ENCODE measurements at regions not wholly inside any gene's neighbourhood (a gene's known extent, or its start where the extent isn't known, plus 50 kb on each side); places are given as distances from the start of the nearest gene placed in this dataset.

GRCh38 chr13:40187841-40188591 lies 478.4 kb downstream of the FOXO1 start:
- Histone ChIP-seq H3K79me2 (ENCODE audit: insufficient read depth, low read length) (no peaks in the 10 kb centered on the region), H3K9ac (ENCODE audit: low read length) (no peak overlapping the region), H4K20me1 (ENCODE audit: low read depth, low read length) (no peaks in the 10 kb centered on the region), H3K27ac (ENCODE audit: low read depth, low read length) (no peak overlapping the region), H3K9me3 (ENCODE audit: insufficient read depth, low read length) (no peaks in the 10 kb centered on the region), H3K9me2 (replicated peaks; ENCODE audit: insufficient read depth, low read length) (no peaks in the 10 kb centered on the region), H3K27me3 (ENCODE audit: low read length) (no peaks in the 10 kb centered on the region), H2AFZ (ENCODE audit: low read depth, low read length, severe bottlenecking) (no peak overlapping the region), H3K36me3 (ENCODE audit: low read length) (no peaks in the 10 kb centered on the region), H3K4me2 (ENCODE audit: low read depth, low read length, poor library complexity, severe bottlenecking) (no peak overlapping the region), H3K4me3 (ENCODE audit: insufficient read depth, low read length, poor library complexity, severe bottlenecking) (no peak overlapping the region), H3F3A (ENCODE audit: insufficient read depth) (no peaks in the 10 kb centered on the region)
- TF ChIP-seq, protein P1, sequence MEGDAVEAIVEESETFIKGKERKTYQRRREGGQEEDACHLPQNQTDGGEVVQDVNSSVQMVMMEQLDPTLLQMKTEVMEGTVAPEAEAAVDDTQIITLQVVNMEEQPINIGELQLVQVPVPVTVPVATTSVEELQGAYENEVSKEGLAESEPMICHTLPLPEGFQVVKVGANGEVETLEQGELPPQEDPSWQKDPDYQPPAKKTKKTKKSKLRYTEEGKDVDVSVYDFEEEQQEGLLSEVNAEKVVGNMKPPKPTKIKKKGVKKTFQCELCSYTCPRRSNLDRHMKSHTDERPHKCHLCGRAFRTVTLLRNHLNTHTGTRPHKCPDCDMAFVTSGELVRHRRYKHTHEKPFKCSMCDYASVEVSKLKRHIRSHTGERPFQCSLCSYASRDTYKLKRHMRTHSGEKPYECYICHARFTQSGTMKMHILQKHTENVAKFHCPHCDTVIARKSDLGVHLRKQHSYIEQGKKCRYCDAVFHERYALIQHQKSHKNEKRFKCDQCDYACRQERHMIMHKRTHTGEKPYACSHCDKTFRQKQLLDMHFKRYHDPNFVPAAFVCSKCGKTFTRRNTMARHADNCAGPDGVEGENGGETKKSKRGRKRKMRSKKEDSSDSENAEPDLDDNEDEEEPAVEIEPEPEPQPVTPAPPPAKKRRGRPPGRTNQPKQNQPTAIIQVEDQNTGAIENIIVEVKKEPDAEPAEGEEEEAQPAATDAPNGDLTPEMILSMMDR (IDR thresholded peaks at IDR 0.05; ENCODE audit: insufficient read depth, low read length, poor library complexity, severe bottlenecking), result no peak
- no peak for TF ChIP-seq EZH2phosphoT487 (conservative IDR thresholded peaks at IDR 0.05; ENCODE audit: low read length)

GRCh38 chr13:40189426-40189825 lies 477.0 kb downstream of the FOXO1 start:
- no peaks in the 10 kb centered on the region for H3F3A ChIP-seq (ENCODE audit: insufficient read depth)
- H3K9ac ChIP-seq (ENCODE audit: low read length), result no peak overlapping the region
- H2AFZ ChIP-seq (ENCODE audit: low read depth, low read length, severe bottlenecking), result no peak overlapping the region
- TF ChIP-seq EZH2phosphoT487 (conservative IDR thresholded peaks at IDR 0.05; ENCODE audit: low read length), result no peak
- TF ChIP-seq, protein P1 (IDR thresholded peaks at IDR 0.05; ENCODE audit: insufficient read depth, low read length, poor library complexity, severe bottlenecking), result no peak
- no peaks in the 10 kb centered on the region for H4K20me1 ChIP-seq (ENCODE audit: low read depth, low read length)
- H3K4me2 ChIP-seq (ENCODE audit: low read depth, low read length, poor library complexity, severe bottlenecking), result no peak overlapping the region
- no peaks in the 10 kb centered on the region for H3K27me3 ChIP-seq (ENCODE audit: low read length)
- H3K36me3 ChIP-seq (ENCODE audit: low read length), result no peaks in the 10 kb centered on the region
- H3K27ac ChIP-seq (ENCODE audit: low read depth, low read length), result no peak overlapping the region
- H3K9me2 ChIP-seq (replicated peaks; ENCODE audit: insufficient read depth, low read length), result no peaks in the 10 kb centered on the region
- no peak overlapping the region for H3K4me3 ChIP-seq (ENCODE audit: insufficient read depth, low read length, poor library complexity, severe bottlenecking)
- no peaks in the 10 kb centered on the region for H3K9me3 ChIP-seq (ENCODE audit: insufficient read depth, low read length)
- H3K79me2 ChIP-seq (ENCODE audit: insufficient read depth, low read length), result no peaks in the 10 kb centered on the region

DNA sequence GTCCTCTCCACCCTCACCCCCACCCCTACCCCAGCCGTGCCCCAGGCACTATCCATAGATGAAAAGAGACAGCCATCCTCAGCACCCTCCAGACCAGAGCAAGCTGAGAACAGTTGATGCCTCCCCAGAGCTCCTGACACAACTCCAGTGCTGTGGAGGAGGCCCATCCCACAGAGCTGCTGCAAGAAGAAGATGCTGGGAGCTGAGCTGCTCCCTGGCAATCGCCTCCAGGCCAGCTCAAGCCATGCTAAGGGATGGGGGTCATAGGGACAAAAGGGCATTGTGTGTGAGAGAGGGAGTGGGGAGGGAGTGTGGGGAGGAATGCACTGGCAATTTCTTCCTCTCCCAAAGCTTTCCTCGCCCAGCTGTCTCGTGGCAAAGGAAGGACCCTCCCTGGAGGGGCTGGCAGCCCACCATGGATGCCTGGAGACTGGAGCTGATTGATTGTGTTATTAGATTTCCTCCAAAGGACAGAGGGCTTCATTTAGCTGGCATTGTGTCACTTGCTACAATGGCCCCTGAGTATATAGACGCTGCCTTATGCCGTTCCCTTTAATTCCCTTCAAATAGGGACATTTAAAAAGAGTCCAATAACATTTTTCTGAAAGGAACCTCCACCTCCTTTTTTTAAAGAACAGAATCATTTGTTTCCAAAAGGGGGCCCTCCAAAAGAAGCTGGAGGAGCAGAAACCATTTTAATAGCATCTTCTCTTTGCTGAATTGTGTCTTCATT lies 476.4 kb downstream of the FOXO1 start:
- H3K9me3 ChIP-seq (ENCODE audit: insufficient read depth, low read length), result no peaks in the 10 kb centered on the region
- H2AFZ ChIP-seq (ENCODE audit: low read depth, low read length, severe bottlenecking), result no peak overlapping the region
- no peak overlapping the region for H3K4me2 ChIP-seq (ENCODE audit: low read depth, low read length, poor library complexity, severe bottlenecking)
- H3K27me3 ChIP-seq (ENCODE audit: low read length), result no peaks in the 10 kb centered on the region
- H3K27ac ChIP-seq (ENCODE audit: low read depth, low read length), result no peak overlapping the region
- H3F3A ChIP-seq (ENCODE audit: insufficient read depth), result no peaks in the 10 kb centered on the region
- TF ChIP-seq EZH2phosphoT487 (conservative IDR thresholded peaks at IDR 0.05; ENCODE audit: low read length), result no peak
- TF ChIP-seq, protein P1 (IDR thresholded peaks at IDR 0.05; ENCODE audit: insufficient read depth, low read length, poor library complexity, severe bottlenecking), result no peak
- H3K9me2 ChIP-seq (replicated peaks; ENCODE audit: insufficient read depth, low read length), result no peaks in the 10 kb centered on the region
- no peak overlapping the region for H3K9ac ChIP-seq (ENCODE audit: low read length)
- no peak overlapping the region for H3K4me3 ChIP-seq (ENCODE audit: insufficient read depth, low read length, poor library complexity, severe bottlenecking)
- H3K36me3 ChIP-seq (ENCODE audit: low read length), result no peaks in the 10 kb centered on the region
- H4K20me1 ChIP-seq (ENCODE audit: low read depth, low read length), result no peaks in the 10 kb centered on the region
- H3K79me2 ChIP-seq (ENCODE audit: insufficient read depth, low read length), result no peaks in the 10 kb centered on the region

All from SU-DHL-6 (cell line).